ENCODE measurements at regions not wholly inside any gene's neighbourhood (a gene's known extent, or its start where the extent isn't known, plus 50 kb on each side); places are given as distances from the start of the nearest gene placed in this dataset.

GRCh38 chr5:155472780-155473179, 459.2 kb downstream of the KIF4B start:
- CTCF ChIA-PET (ENCODE audit: low intra/inter-chr PET ratio): no interaction called here
- Histone ChIP-seq H3K36me3 (ENCODE audit: control insufficient read depth, insufficient read depth, low read length) (no peaks in the 10 kb centered on the region), H3K9ac (ENCODE audit: insufficient read depth in 1 of 2, low read depth in 2 of 2, low read length in 2 of 2) (no peak overlapping the region), H3K4me3 (no peak overlapping the region), H3K79me2 (ENCODE audit: control insufficient read depth, insufficient read depth, low read length) (no peaks in the 10 kb centered on the region), H3K27me3 (ENCODE audit: control insufficient read depth in 2 of 2, insufficient read depth in 2 of 2, low read length in 2 of 2) (no peaks in the 10 kb centered on the region), H3K9me3 (replicated peaks; ENCODE audit: control insufficient read depth, insufficient read depth, low read depth, low read length) (no peaks in the 10 kb centered on the region), H2AFZ (ENCODE audit: low read depth, low read length) (no peak overlapping the region), H3K4me1 (replicated peaks in 1 of 2; ENCODE audit: control insufficient read depth in 2 of 2, insufficient read depth in 2 of 2, low read length in 2 of 2) (no peaks in the 10 kb centered on the region), H3K27ac (ENCODE audit: extremely low read depth, low read depth, low read length) (no peak overlapping the region), H4K20me1 (replicated peaks; ENCODE audit: control insufficient read depth, insufficient read depth, low read length) (no peaks in the 10 kb centered on the region), H3K9me1 (ENCODE audit: control insufficient read depth, insufficient read depth, low read length) (no peaks in the 10 kb centered on the region), H3K4me2 (ENCODE audit: insufficient read depth, low read length) (no peak overlapping the region)
- FAIRE-seq (no peak), ATAC-seq (no peak), DNase-seq (ENCODE audit: extremely low read depth in 1 of 4, low spot score in 3 of 4) (no peak)
- POLR2A ChIA-PET: no interaction called here
- TF ChIP-seq MAFF (IDR thresholded peaks at IDR 0.05; ENCODE audit: low read length) (peak; percentile 15; the same call in 1 of the 2 replicates), ZNF316 (IDR thresholded peaks at IDR 0.05) (peak; percentile 31; the same call in 1 of the 2 replicates)
- TF ChIP-seq, protein P1, sequence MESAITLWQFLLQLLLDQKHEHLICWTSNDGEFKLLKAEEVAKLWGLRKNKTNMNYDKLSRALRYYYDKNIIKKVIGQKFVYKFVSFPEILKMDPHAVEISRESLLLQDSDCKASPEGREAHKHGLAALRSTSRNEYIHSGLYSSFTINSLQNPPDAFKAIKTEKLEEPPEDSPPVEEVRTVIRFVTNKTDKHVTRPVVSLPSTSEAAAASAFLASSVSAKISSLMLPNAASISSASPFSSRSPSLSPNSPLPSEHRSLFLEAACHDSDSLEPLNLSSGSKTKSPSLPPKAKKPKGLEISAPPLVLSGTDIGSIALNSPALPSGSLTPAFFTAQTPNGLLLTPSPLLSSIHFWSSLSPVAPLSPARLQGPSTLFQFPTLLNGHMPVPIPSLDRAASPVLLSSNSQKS (CRISPR knock-in tag; IDR thresholded peaks at IDR 0.05): no peak
- 0% methylated on average over 2 of the region's 2 CpGs for WGBS (ENCODE audit: insufficient coverage, low coverage, missing lambda C conversion rate)
- BruUV-seq (replicated peaks): no TSS peak
- intact Hi-C loops (cut with micrococcal nuclease) (no loop called here), in situ Hi-C loops (cut with MboI) (no loop called here)

DNA sequence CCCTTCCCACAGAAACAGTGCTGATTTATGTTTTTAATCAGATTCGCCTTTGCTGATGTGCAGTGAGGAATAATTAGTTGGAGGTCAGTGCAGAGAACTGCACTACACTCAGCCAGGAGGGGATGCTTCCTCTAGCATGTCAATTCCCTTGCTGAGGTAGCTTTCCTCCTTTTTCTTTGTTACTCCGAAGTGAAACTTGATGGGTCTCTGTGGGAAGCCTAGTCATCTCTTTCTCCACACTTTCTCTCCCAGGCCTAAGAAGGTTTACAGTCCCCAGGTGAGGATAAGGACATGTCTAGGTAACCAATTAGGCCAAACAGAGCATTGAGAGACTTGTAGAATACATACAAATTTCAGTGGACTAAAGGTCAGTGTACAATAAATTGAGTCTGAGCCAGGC, 461.8 kb downstream of the KIF4B start:
- in situ Hi-C loops (cut with MboI) (no loop called here), intact Hi-C loops (cut with micrococcal nuclease) (no loop called here)
- FAIRE-seq (no peak), ATAC-seq (no peak), DNase-seq (ENCODE audit: extremely low read depth in 1 of 4, low spot score in 3 of 4) (no peak)
- CTCF ChIA-PET (ENCODE audit: low intra/inter-chr PET ratio): no interaction called here
- Histone ChIP-seq H3K4me2 (ENCODE audit: insufficient read depth, low read length) (no peak overlapping the region), H2AFZ (ENCODE audit: low read depth, low read length) (no peak overlapping the region), H4K20me1 (replicated peaks; ENCODE audit: control insufficient read depth, insufficient read depth, low read length) (no peaks in the 10 kb centered on the region), H3K9ac (ENCODE audit: insufficient read depth in 1 of 2, low read depth in 2 of 2, low read length in 2 of 2) (no peak overlapping the region), H3K27ac (ENCODE audit: extremely low read depth, low read depth, low read length) (no peak overlapping the region), H3K9me3 (replicated peaks; ENCODE audit: control insufficient read depth, insufficient read depth, low read depth, low read length) (no peaks in the 10 kb centered on the region), H3K79me2 (ENCODE audit: control insufficient read depth, insufficient read depth, low read length) (no peaks in the 10 kb centered on the region), H3K36me3 (ENCODE audit: control insufficient read depth, insufficient read depth, low read length) (no peaks in the 10 kb centered on the region), H3K9me1 (ENCODE audit: control insufficient read depth, insufficient read depth, low read length) (no peaks in the 10 kb centered on the region), H3K4me1 (replicated peaks in 1 of 2; ENCODE audit: control insufficient read depth in 2 of 2, insufficient read depth in 2 of 2, low read length in 2 of 2) (no peaks in the 10 kb centered on the region), H3K27me3 (ENCODE audit: control insufficient read depth in 2 of 2, insufficient read depth in 2 of 2, low read length in 2 of 2) (no peaks in the 10 kb centered on the region), H3K4me3 (no peak overlapping the region)
- POLR2A ChIA-PET: no interaction called here
- BruUV-seq (replicated peaks): no TSS peak
- 0% methylated on average over 2 of the region's 2 CpGs for WGBS (ENCODE audit: insufficient coverage, low coverage, missing lambda C conversion rate)
- TF ChIP-seq MLX (CRISPR knock-in tag; conservative IDR thresholded peaks at IDR 0.05) (no peak), TGIF2 (CRISPR knock-in tag; IDR thresholded peaks at IDR 0.05) (no peak), ZNF23 (CRISPR knock-in tag; IDR thresholded peaks at IDR 0.05) (no peak), SMAD3 (CRISPR knock-in tag; conservative IDR thresholded peaks at IDR 0.05) (no peak), ETS2 (tag; IDR thresholded peaks at IDR 0.05; ENCODE audit: borderline replicate concordance, poor library complexity, severe bottlenecking) (no peak), TEAD4 (IDR thresholded peaks at IDR 0.05; ENCODE audit: low read length) (no peak), TEAD4 (CRISPR knock-in tag; IDR thresholded peaks at IDR 0.05; ENCODE audit: borderline replicate concordance) (no peak), HDAC1 (IDR thresholded peaks at IDR 0.05) (no peak), ZNF592 (IDR thresholded peaks at IDR 0.05) (no peak)
